Tibial artery (tissue), 4 donors: ENCODE measurements at regions not wholly inside any gene's neighbourhood (a gene's known extent, or its start where the extent isn't known, plus 50 kb on each side); places are given as distances from the start of the nearest gene placed in this dataset.
A peak's percentile ranks its signal among the peaks of the same experiment; 100 is the strongest.

Experiments used
- DNase-seq, 2 donors: peaks; one replicate each; pipeline ENCODE4 v3.0.0-alpha.2; 2019
- H3K27ac ChIP-seq, 2 donors: fragments of 200-600 bp; sonication (generic) in 1 of 2; 1 replicate in 1 of 2; 2 replicates in 1 of 2; pipeline ENCODE4 v1.5.1; 2018 to 2019; ENCODE audit warnings: mild to moderate bottlenecking in 1 of 2
- H3K27me3 ChIP-seq, 2 donors: fragments of 200-600 bp; sonication (generic) in 1 of 2; one replicate each; pipeline versions ENCODE4 v1.5.1 to v1.6.0; 2016 to 2019
- H3K36me3 ChIP-seq, 3 donors: fragments of 200-600 bp; sonication (generic) in 2 of 3; one replicate each; pipeline ENCODE4 v1.5.1; 2016 to 2019; ENCODE audit warnings: mild to moderate bottlenecking in 2 of 3
- H3K4me1 ChIP-seq, 4 donors: fragments of 200-600 bp; sonication (generic) in 2 of 4; 1 replicate in 3 of 4; 2 replicates in 1 of 4; pipeline ENCODE4 v1.5.1; 2016 to 2019
- H3K4me3 ChIP-seq, 2 donors: fragments of 200-600 bp; sonication (generic) in 1 of 2; 1 replicate in 1 of 2; 2 replicates in 1 of 2; pipeline ENCODE4 v1.5.1; 2018 to 2019; ENCODE audit warnings: mild to moderate bottlenecking in 2 of 2
- H3K9me3 ChIP-seq, 3 donors: fragments of 200-600 bp; sonication (generic) in 1 of 3; one replicate each; pipeline ENCODE4 v1.5.1; 2016 to 2019
- CTCF ChIP-seq, 2 experiments: fragments of 200-600 bp in 1 of 2; fragments of 450-650 bp in 1 of 2; IDR thresholded peaks; one replicate each; pipeline ENCODE4 v1.5.1; 2017 to 2019; ENCODE audit warnings: antibody characterized with exemption in 2 of 2, mild to moderate bottlenecking in 1 of 2, moderate library complexity in 1 of 2
- intact Hi-C: fragments of 100-400 bp; cut with DNase I; formaldehyde crosslinking; loops from one replicate; pipeline ENCODE4 v1.15.0; 2023; ENCODE audit warnings: low total_unique reads

- no peak overlapping the region for H3K4me3 ChIP-seq
- intact Hi-C loops = no loop called here
- no peaks in the 10 kb centered on the region for H3K27me3 ChIP-seq
- H3K4me1 ChIP-seq = peaks cover 0 to 44% (median 16%) of the 10 kb centered on the region in 4 donors
- TF ChIP-seq CTCF (IDR thresholded peaks at IDR 0.05) = no peak
- no peaks in the 10 kb centered on the region for H3K36me3 ChIP-seq
- no peak for DNase-seq
- H3K9me3 ChIP-seq = no peaks in the 10 kb centered on the region
- H3K27ac ChIP-seq = peak overlapping the region; percentile 44 to 73
These were observed 199.5 kb upstream of the FAM83B start for GRCh38 chr6:54646951-54647664.

GRCh38 chr6:54654381-54654780, 192.2 kb upstream of the FAM83B start:
- Histone ChIP-seq H3K36me3 (no peaks in the 10 kb centered on the region), H3K4me1 (no peaks in the 10 kb centered on the region), H3K27me3 (no peaks in the 10 kb centered on the region), H3K4me3 (no peak overlapping the region), H3K27ac (no peak overlapping the region), H3K9me3 (no peaks in the 10 kb centered on the region)
- intact Hi-C loops = no loop called here
- TF ChIP-seq CTCF (IDR thresholded peaks at IDR 0.05) = no peak
- DNase-seq = no peak

- H3K4me1 ChIP-seq = no peaks in the 10 kb centered on the region
- DNase-seq = no peak
- no peak overlapping the region for H3K27ac ChIP-seq
- H3K36me3 ChIP-seq = no peaks in the 10 kb centered on the region
- no peak for TF ChIP-seq CTCF (IDR thresholded peaks at IDR 0.05)
- intact Hi-C loops = no loop called here
- H3K27me3 ChIP-seq = no peaks in the 10 kb centered on the region
- no peaks in the 10 kb centered on the region for H3K9me3 ChIP-seq
- H3K4me3 ChIP-seq = no peak overlapping the region
These were observed 191.4 kb upstream of the FAM83B start for GRCh38 chr6:54655162-54655561.

GRCh38 chr6:54665278-54665677, 181.3 kb upstream of the FAM83B start:
- Histone ChIP-seq H3K9me3 (peaks cover 0 to 4% (median 4%) of the 10 kb centered on the region in 3 donors), H3K36me3 (no peaks in the 10 kb centered on the region), H3K27ac (no peak overlapping the region), H3K4me3 (no peak overlapping the region), H3K27me3 (no peaks in the 10 kb centered on the region), H3K4me1 (no peaks in the 10 kb centered on the region)
- DNase-seq = no peak
- intact Hi-C loops = no loop called here
- no peak for TF ChIP-seq CTCF (IDR thresholded peaks at IDR 0.05)

GRCh38 chr6:54680531-54680930, 166.0 kb upstream of the FAM83B start:
- DNase-seq = no peak
- intact Hi-C loops = no loop called here
- no peak overlapping the region for H3K4me3 ChIP-seq
- no peak for TF ChIP-seq CTCF (IDR thresholded peaks at IDR 0.05)
- H3K4me1 ChIP-seq = no peaks in the 10 kb centered on the region
- no peaks in the 10 kb centered on the region for H3K27me3 ChIP-seq
- no peaks in the 10 kb centered on the region for H3K36me3 ChIP-seq
- H3K27ac ChIP-seq = no peak overlapping the region
- H3K9me3 ChIP-seq = no peaks in the 10 kb centered on the region

- no peak for TF ChIP-seq CTCF (IDR thresholded peaks at IDR 0.05)
- Histone ChIP-seq H3K4me3 (no peak overlapping the region), H3K4me1 (no peaks in the 10 kb centered on the region), H3K27me3 (no peaks in the 10 kb centered on the region), H3K36me3 (no peaks in the 10 kb centered on the region), H3K27ac (no peak overlapping the region), H3K9me3 (no peaks in the 10 kb centered on the region)
- intact Hi-C loops = no loop called here
- no peak for DNase-seq
These were observed 165.3 kb upstream of the FAM83B start for GRCh38 chr6:54681267-54681666.
